GM18858 (cell line): ENCODE measurements at regions not wholly inside any gene's neighbourhood (a gene's known extent, or its start where the extent isn't known, plus 50 kb on each side); places are given as distances from the start of the nearest gene placed in this dataset.

Source experiments
- ATAC-seq: cut with Tn5 transposase; IDR thresholded peaks from one replicate; pipeline ENCODE4 v1.9.1; 2021; ENCODE audit not compliant: unreplicated experiment

GRCh38 chr12:11946161-11946560 is 124.6 kb upstream of the BCL2L14 start:
- no peak for ATAC-seq

GRCh38 chr12:11947213-11947612 is 123.5 kb upstream of the BCL2L14 start:
- ATAC-seq = no peak

- no peak for ATAC-seq
Observed at GRCh38 chr12:11949738-11950411, 120.9 kb upstream of the BCL2L14 start.

GRCh38 chr12:11951209-11951608 is 119.5 kb upstream of the BCL2L14 start:
- no peak for ATAC-seq

GRCh38 chr12:11953523-11953922 is 117.2 kb upstream of the BCL2L14 start:
- ATAC-seq = no peak

GRCh38 chr12:11954181-11954580 is 116.6 kb upstream of the BCL2L14 start:
- no peak for ATAC-seq

GRCh38 chr12:11958221-11959091 is 112.3 kb upstream of the BCL2L14 start:
- ATAC-seq = peak; percentile 58

- no peak for ATAC-seq
Observed at GRCh38 chr12:11959117-11959823, 111.5 kb upstream of the BCL2L14 start.

GRCh38 chr12:11960646-11961045 is 110.1 kb upstream of the BCL2L14 start:
- no peak for ATAC-seq

- no peak for ATAC-seq
Observed at GRCh38 chr12:11961686-11962085, 109.1 kb upstream of the BCL2L14 start.

- no peak for ATAC-seq
Observed at GRCh38 chr12:11962860-11963259, 107.9 kb upstream of the BCL2L14 start.

GRCh38 chr12:11963841-11964471 is 106.8 kb upstream of the BCL2L14 start:
- no peak for ATAC-seq

GRCh38 chr12:11965258-11965910 is 105.4 kb upstream of the BCL2L14 start:
- no peak for ATAC-seq

GRCh38 chr12:11967376-11968047 is 103.2 kb upstream of the BCL2L14 start:
- ATAC-seq = no peak

GRCh38 chr12:11968048-11968383 is 102.7 kb upstream of the BCL2L14 start:
- ATAC-seq = no peak

GRCh38 chr12:11968516-11968915 is 102.2 kb upstream of the BCL2L14 start:
- ATAC-seq = no peak

- ATAC-seq = peak; percentile 78
Observed at GRCh38 chr12:11969437-11970154, 101.1 kb upstream of the BCL2L14 start.

GRCh38 chr12:11970155-11970520 is 100.6 kb upstream of the BCL2L14 start:
- ATAC-seq = no peak

GRCh38 chr12:11973396-11973795 is 97.3 kb upstream of the BCL2L14 start:
- no peak for ATAC-seq

GRCh38 chr12:11976005-11976404 is 94.7 kb upstream of the BCL2L14 start:
- ATAC-seq = no peak
